Esophagus (tissue), 2 donors: ENCODE measurements at regions not wholly inside any gene's neighbourhood (a gene's known extent, or its start where the extent isn't known, plus 50 kb on each side); places are given as distances from the start of the nearest gene placed in this dataset.

Experiments used
- H3K27ac ChIP-seq, 2 donors: one replicate each; pipeline ENCODE4 v1.5.1; 2013; ENCODE audit warnings: low read depth in 2 of 2, mild to moderate bottlenecking in 2 of 2, inconsistent platforms in 1 of 2, low read length in 1 of 2, moderate library complexity in 1 of 2
- H3K27me3 ChIP-seq, 2 donors: one replicate each; pipeline ENCODE4 v1.6.1; 2013; ENCODE audit warnings: low read length in 2 of 2, control low read depth in 1 of 2, mild to moderate bottlenecking in 1 of 2; ENCODE audit not compliant: insufficient read depth in 2 of 2, control insufficient read depth in 1 of 2
- H3K36me3 ChIP-seq, 2 donors: one replicate each; pipeline ENCODE4 v1.6.1; 2013; ENCODE audit warnings: low read length in 1 of 2; ENCODE audit not compliant: control insufficient read depth in 2 of 2, insufficient read depth in 2 of 2
- H3K4me1 ChIP-seq, 2 donors: one replicate each; pipeline ENCODE4 v1.6.1; 2013; ENCODE audit warnings: low read length in 1 of 2; ENCODE audit not compliant: control insufficient read depth in 2 of 2, insufficient read depth in 2 of 2
- H3K4me3 ChIP-seq, 2 donors: one replicate each; pipeline ENCODE4 v1.5.1; 2013; ENCODE audit warnings: low read length in 2 of 2, mild to moderate bottlenecking in 2 of 2, low read depth in 1 of 2, moderate library complexity in 1 of 2
- H3K9me3 ChIP-seq, 2 donors: one replicate each; pipeline ENCODE4 v1.6.1; 2013; ENCODE audit warnings: mild to moderate bottlenecking in 2 of 2, low read depth in 1 of 2, low read length in 1 of 2, moderate library complexity in 1 of 2; ENCODE audit not compliant: control insufficient read depth in 2 of 2, insufficient read depth in 1 of 2
- WGBS, 2 donors: extraction: QIAGEN DNeasy Blood & Tissue Kit; methylation state at CpG; one replicate each; pipeline ENCODE4 v1.1.7; 2013; 5-methylcytosine and 5-hydroxymethylcytosine counted together
- donor health status: healthy with polysubstance abuse.
- donor health status: Bipolar disorder and iron deficiency.

DNA sequence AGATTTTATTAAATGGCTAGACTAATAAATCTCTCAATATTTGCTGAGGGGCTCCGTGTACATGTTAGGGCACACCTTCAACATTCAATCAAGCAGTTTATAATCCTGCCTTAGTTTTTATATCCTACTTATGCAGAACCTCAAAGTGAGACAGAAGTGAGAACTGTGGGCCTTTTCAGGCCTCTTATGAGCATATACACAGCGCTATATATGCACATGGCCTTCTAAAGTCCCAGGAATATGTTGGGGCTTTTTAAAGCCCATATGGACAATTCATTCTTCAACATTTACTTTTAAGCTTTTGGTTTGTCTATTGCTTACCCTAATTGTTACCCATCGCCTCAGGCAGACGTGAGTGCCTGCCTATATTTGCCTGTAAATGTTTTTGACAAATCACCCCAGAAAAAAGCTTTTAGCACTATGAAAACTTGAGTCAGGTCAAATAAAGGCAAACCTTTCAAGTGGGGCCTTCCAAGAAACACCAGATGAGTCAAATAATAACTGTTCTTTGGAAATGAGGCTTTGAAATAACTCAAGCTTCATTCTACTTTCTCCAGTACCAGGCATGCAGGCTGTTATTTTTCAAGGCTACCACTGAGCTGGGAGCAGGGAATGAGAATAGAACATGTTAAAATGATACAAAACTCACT, 58.2 kb downstream of the ESM1 start:
- H3K9me3 ChIP-seq = peaks cover 0 to 3% of the 10 kb centered on the region in 2 donors
- H3K27me3 ChIP-seq = no peaks in the 10 kb centered on the region
- 56 to 57% methylated on average over 4 of the region's 4 CpGs for WGBS, 2 donors

DNA sequence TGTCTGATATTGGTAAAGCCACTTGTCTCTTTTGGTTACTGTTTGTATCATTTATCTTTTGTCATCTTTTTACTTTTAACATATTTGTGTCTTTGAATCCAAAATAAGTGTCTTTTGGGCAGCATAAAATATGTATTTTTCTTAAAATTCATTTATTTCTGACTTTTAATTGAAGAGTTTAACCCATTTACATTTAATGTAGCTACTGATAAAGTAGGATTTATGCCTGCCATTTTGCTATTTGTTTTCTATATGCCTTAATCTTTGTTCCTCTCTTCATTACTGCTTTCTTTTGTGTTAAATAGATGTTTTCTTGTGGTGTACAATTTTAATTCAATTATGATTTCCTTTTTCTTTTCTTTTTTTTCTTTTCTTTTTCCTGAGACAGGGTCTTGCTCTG, 60.9 kb downstream of the ESM1 start:
- H3K27me3 ChIP-seq = no peaks in the 10 kb centered on the region
- H3K4me1 ChIP-seq = no peaks in the 10 kb centered on the region
- no peak overlapping the region for H3K27ac ChIP-seq
- H3K36me3 ChIP-seq = no peaks in the 10 kb centered on the region
- H3K9me3 ChIP-seq = peaks cover 0 to 3% of the 10 kb centered on the region in 2 donors
- no peak overlapping the region for H3K4me3 ChIP-seq

More for the DNA sequence above, 58.2 kb downstream of the ESM1 start:
- H3K27ac ChIP-seq = no peak overlapping the region
- H3K36me3 ChIP-seq = no peaks in the 10 kb centered on the region
- H3K4me1 ChIP-seq = no peaks in the 10 kb centered on the region
- H3K4me3 ChIP-seq = no peak overlapping the region

- Histone ChIP-seq H3K9me3 (no peaks in the 10 kb centered on the region), H3K4me3 (no peak overlapping the region), H3K36me3 (no peaks in the 10 kb centered on the region), H3K27me3 (no peaks in the 10 kb centered on the region), H3K27ac (no peak overlapping the region), H3K4me1 (no peaks in the 10 kb centered on the region)
These were observed 68.1 kb downstream of the ESM1 start for GRCh38 chr5:54917323-54917722.

- Histone ChIP-seq H3K9me3 (no peaks in the 10 kb centered on the region), H3K4me1 (no peaks in the 10 kb centered on the region), H3K27ac (no peak overlapping the region), H3K27me3 (no peaks in the 10 kb centered on the region), H3K4me3 (no peak overlapping the region), H3K36me3 (no peaks in the 10 kb centered on the region)
- 31 to 42% methylated on average over 3 of the region's 3 CpGs for WGBS, 2 donors
These were observed 69.8 kb downstream of the ESM1 start for GRCh38 chr5:54915466-54916027.

DNA sequence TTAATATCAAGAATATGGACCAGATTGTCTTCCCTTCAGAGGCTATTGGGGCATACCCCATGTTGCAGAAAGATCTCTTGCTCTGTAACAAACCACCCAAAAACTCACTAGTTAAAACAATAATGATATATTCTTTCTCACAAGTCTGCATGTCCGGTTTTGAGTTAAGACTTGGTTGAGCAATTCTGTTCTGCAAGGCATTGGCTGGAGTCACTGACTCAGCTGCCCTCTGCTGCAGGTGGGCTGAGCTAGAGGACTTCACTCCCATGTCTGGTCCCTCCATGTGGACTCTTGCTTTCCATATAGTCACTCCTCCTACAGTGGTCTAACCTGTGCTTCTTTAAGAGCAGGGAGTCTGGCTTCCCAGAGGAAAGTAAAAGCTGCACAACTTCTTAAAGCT, 73.4 kb downstream of the ESM1 start:
- H3K4me1 ChIP-seq = no peaks in the 10 kb centered on the region
- no peaks in the 10 kb centered on the region for H3K36me3 ChIP-seq
- 90 to 91% methylated on average over 1 of the region's 1 CpG for WGBS, 2 donors
- no peak overlapping the region for H3K4me3 ChIP-seq
- H3K27ac ChIP-seq = no peak overlapping the region
- no peaks in the 10 kb centered on the region for H3K27me3 ChIP-seq
- H3K9me3 ChIP-seq = no peaks in the 10 kb centered on the region

GRCh38 chr5:54909911-54910870, 75.2 kb downstream of the ESM1 start:
- Histone ChIP-seq H3K4me3 (no peak overlapping the region), H3K36me3 (no peaks in the 10 kb centered on the region), H3K27me3 (no peaks in the 10 kb centered on the region), H3K27ac (no peak overlapping the region), H3K4me1 (no peaks in the 10 kb centered on the region), H3K9me3 (no peaks in the 10 kb centered on the region)
- 76 to 80% methylated on average over 4 of the region's 4 CpGs for WGBS, 2 donors

- H3K4me3 ChIP-seq = no peak overlapping the region
- H3K4me1 ChIP-seq = no peaks in the 10 kb centered on the region
- WGBS, 2 donors = 43 to 54% methylated on average over 2 of the region's 2 CpGs
- no peaks in the 10 kb centered on the region for H3K36me3 ChIP-seq
- H3K27me3 ChIP-seq = no peaks in the 10 kb centered on the region
- H3K9me3 ChIP-seq = no peaks in the 10 kb centered on the region
- H3K27ac ChIP-seq = no peak overlapping the region
These were observed 76.4 kb downstream of the ESM1 start for GRCh38 chr5:54908774-54909525.

DNA sequence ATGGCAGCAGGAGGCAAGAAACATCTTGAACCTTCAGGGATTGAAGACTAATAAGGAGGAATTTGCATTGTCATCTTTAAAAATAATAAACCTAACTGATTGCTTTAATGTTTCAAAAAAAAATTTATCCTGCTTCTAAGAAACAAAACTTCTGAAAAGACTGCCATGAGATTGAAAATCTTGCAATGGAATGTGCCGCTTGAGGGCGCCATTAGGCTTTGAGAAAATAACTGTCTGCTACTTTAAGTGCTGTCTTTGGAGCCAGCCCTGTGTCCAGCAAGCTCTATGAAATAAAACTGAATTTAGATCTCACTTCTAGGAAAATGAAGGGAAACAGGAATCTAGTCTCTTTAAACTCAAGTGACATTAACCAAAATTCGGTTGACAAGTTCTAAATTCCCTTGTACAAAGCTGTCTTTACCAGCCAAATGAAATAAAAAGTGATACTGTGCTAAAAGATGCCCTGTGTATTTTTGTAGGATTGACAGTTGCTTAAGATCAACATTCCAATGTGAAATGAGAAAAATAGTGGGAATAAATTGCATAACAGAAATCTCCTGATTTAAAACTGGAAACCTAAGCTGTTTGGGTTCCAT, 79.4 kb downstream of the ESM1 start:
- H3K36me3 ChIP-seq = no peaks in the 10 kb centered on the region
- no peak overlapping the region for H3K27ac ChIP-seq
- no peaks in the 10 kb centered on the region for H3K27me3 ChIP-seq
- no peaks in the 10 kb centered on the region for H3K4me1 ChIP-seq
- H3K4me3 ChIP-seq = no peak overlapping the region
- WGBS, 2 donors = 7% methylated on average over 3 of the region's 3 CpGs
- H3K9me3 ChIP-seq = no peaks in the 10 kb centered on the region

- 86 to 94% methylated on average over 3 of the region's 3 CpGs for WGBS, 2 donors
- H3K9me3 ChIP-seq = no peaks in the 10 kb centered on the region
- no peaks in the 10 kb centered on the region for H3K27me3 ChIP-seq
- H3K27ac ChIP-seq = no peak overlapping the region
- no peaks in the 10 kb centered on the region for H3K4me1 ChIP-seq
- no peaks in the 10 kb centered on the region for H3K36me3 ChIP-seq
- no peak overlapping the region for H3K4me3 ChIP-seq
These were observed 80.1 kb downstream of the ESM1 start for GRCh38 chr5:54905246-54905795.
